MCF 10A (cell line): ENCODE measurements at regions not wholly inside any gene's neighbourhood (a gene's known extent, or its start where the extent isn't known, plus 50 kb on each side); places are given as distances from the start of the nearest gene placed in this dataset.
A peak's percentile ranks its signal among the peaks of the same experiment; 100 is the strongest.

ENCODE experiments used
- BruUV-seq: library from RNA; stranded (reverse); fragments of 400-500 nt; replicated peaks from 2 replicates; lab custom pipeline; 2021; lab: Mats Ljungman, UMichigan
- CTCF ChIA-PET: fragments of 300-600 bp; sonication (Branson Sonifier 250); formaldehyde crosslinking; extraction: SDS; loops from one replicate; lab custom pipeline; 2021; ENCODE audit warnings: antibody characterized with exemption, inconsistent platforms; lab: Yijun Ruan, JAX
- POLR2A ChIA-PET: fragments of 300-600, 350-650 bp; sonication (Branson Sonifier 250); formaldehyde crosslinking; extraction: SDS; loops from one replicate; lab custom pipeline; 2020; ENCODE audit warnings: antibody characterized with exemption, inconsistent platforms; lab: Yijun Ruan, JAX
- DNase-seq: peaks from one replicate; pipeline ENCODE4 v3.0.0-alpha.2; 2018; ENCODE audit not compliant: unreplicated experiment
- H3K27ac Mint-ChIP-seq: one replicate; pipeline ENCODE4 v1.8.0; 2022; ENCODE audit warnings: mild to moderate bottlenecking, low read depth, mixed read lengths; ENCODE audit not compliant: unreplicated experiment
- H3K27me3 Mint-ChIP-seq: one replicate; pipeline ENCODE4 v1.8.0; 2022; ENCODE audit warnings: mixed read lengths; ENCODE audit not compliant: insufficient read depth, unreplicated experiment
- H3K36me3 Mint-ChIP-seq: one replicate; pipeline ENCODE4 v1.8.0; 2022; ENCODE audit warnings: mild to moderate bottlenecking, moderate library complexity, mixed read lengths; ENCODE audit not compliant: insufficient read depth, unreplicated experiment
- H3K4me1 Mint-ChIP-seq: one replicate; pipeline ENCODE4 v1.8.0; 2022; ENCODE audit warnings: mixed read lengths; ENCODE audit not compliant: insufficient read depth, unreplicated experiment
- H3K4me3 Mint-ChIP-seq: one replicate; pipeline ENCODE4 v1.8.0; 2022; ENCODE audit warnings: mild to moderate bottlenecking, moderate library complexity, mixed read lengths; ENCODE audit not compliant: unreplicated experiment
- H3K9me3 Mint-ChIP-seq: one replicate; pipeline ENCODE4 v1.8.0; 2022; ENCODE audit warnings: mixed read lengths; ENCODE audit not compliant: unreplicated experiment
- intact Hi-C: fragments of 100-400 bp; cut with micrococcal nuclease; formaldehyde crosslinking; loops from 2 replicates; pipeline ENCODE4 v1.14.1; 2022
- TF ChIP-seq, protein P1 (sequence below): fragments of 200-600 bp; IDR thresholded peaks from one replicate; pipeline ENCODE4 v1.8.0; 2022; ENCODE audit warnings: antibody characterized with exemption, mild to moderate bottlenecking; ENCODE audit not compliant: unreplicated experiment

DNA sequence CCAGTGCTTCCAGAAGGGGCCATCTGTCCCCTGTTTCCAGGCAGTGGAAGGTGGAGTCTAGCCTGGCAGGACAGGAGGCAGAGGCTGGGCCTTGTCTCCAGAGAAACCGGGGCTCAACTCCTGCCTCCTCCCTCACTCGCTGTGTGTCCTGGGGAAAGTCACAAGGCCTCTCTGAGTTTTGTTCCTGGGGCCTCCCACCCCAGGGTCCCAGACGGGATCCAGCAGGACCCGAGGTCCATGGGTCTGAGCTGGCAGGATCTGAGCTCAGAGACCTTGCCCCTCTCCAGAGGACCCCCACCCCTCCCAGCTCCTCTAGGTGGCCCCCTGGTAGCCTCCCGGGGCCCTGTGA is 72.2 kb upstream of the TAF1B start:
- Mint-ChIP-seq H3K27ac (no peak overlapping the region), H3K4me1 (peaks cover 26% of the 10 kb centered on the region), H3K36me3 (no peaks in the 10 kb centered on the region), H3K9me3 (no peaks in the 10 kb centered on the region), H3K27me3 (no peaks in the 10 kb centered on the region), H3K4me3 (peak overlapping the region; percentile 39)
- ChIA-PET CTCF (interaction anchor here (0.6 to 5.4 kb wide), 35 partner anchors 10 to 639 kb away, joined by 3 to 99 read pairs (median 4); partner anchors contain the start of genes ADAM17 and TAF1B), POLR2A (interaction anchor here (0.7 to 3.8 kb wide), 10 partner anchors 10 to 277 kb away, joined by 3 to 25 read pairs (median 5); no protein-coding TSS in a partner anchor)
- DNase-seq: no peak
- intact Hi-C loops: loop anchor here (5.0 kb wide), 1 partner anchor 214 kb away; the partner anchor contains the start of gene ADAM17
- BruUV-seq: no TSS peak
- TF ChIP-seq, protein P1, sequence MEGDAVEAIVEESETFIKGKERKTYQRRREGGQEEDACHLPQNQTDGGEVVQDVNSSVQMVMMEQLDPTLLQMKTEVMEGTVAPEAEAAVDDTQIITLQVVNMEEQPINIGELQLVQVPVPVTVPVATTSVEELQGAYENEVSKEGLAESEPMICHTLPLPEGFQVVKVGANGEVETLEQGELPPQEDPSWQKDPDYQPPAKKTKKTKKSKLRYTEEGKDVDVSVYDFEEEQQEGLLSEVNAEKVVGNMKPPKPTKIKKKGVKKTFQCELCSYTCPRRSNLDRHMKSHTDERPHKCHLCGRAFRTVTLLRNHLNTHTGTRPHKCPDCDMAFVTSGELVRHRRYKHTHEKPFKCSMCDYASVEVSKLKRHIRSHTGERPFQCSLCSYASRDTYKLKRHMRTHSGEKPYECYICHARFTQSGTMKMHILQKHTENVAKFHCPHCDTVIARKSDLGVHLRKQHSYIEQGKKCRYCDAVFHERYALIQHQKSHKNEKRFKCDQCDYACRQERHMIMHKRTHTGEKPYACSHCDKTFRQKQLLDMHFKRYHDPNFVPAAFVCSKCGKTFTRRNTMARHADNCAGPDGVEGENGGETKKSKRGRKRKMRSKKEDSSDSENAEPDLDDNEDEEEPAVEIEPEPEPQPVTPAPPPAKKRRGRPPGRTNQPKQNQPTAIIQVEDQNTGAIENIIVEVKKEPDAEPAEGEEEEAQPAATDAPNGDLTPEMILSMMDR: no peak

DNA sequence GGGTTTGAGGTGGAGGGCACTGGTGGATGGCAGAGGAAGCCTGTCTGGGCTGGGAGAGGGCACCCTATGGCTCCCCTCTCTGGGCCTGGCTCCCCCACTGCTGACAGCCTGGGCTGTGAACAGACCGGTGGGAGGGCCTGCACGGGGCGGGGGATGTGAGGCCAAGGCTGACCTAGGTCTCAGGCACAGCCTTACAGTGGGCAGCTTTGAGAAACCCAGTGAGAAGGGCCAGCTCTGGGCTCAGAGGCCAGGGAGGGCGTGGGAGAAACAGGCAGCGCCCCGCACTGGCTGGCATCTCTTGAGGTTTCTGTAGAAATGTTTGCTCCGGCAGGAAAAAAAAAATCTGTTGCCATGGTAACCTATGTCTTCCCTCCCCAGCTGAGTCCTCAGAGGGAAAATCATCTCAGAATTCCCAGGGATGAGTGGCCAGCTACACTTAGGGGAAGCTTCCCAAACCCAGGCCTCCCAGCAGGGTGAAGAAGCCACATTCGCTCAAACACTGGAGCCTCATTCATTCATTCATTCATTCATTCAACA is 71.7 kb upstream of the TAF1B start:
- intact Hi-C loops: loop anchor here (5.0 kb wide), 1 partner anchor 214 kb away; the partner anchor contains the start of gene ADAM17
- Mint-ChIP-seq H3K4me3 (no peak overlapping the region), H3K9me3 (no peaks in the 10 kb centered on the region), H3K27me3 (no peaks in the 10 kb centered on the region), H3K4me1 (peaks cover 21% of the 10 kb centered on the region), H3K36me3 (no peaks in the 10 kb centered on the region), H3K27ac (no peak overlapping the region)
- TF ChIP-seq, protein P1: no peak
- POLR2A ChIA-PET: interaction anchor here (0.7 to 3.8 kb wide), 3 partner anchors 18 to 142 kb away, joined by 3 to 25 read pairs (median 4); no protein-coding TSS in a partner anchor
- CTCF ChIA-PET: interaction anchor here (0.6 to 5.4 kb wide), 9 partner anchors 10 to 413 kb away, joined by 3 to 99 read pairs (median 4); partner anchors contain the start of gene TAF1B
- BruUV-seq: no TSS peak
- DNase-seq: peak; percentile 35

DNA sequence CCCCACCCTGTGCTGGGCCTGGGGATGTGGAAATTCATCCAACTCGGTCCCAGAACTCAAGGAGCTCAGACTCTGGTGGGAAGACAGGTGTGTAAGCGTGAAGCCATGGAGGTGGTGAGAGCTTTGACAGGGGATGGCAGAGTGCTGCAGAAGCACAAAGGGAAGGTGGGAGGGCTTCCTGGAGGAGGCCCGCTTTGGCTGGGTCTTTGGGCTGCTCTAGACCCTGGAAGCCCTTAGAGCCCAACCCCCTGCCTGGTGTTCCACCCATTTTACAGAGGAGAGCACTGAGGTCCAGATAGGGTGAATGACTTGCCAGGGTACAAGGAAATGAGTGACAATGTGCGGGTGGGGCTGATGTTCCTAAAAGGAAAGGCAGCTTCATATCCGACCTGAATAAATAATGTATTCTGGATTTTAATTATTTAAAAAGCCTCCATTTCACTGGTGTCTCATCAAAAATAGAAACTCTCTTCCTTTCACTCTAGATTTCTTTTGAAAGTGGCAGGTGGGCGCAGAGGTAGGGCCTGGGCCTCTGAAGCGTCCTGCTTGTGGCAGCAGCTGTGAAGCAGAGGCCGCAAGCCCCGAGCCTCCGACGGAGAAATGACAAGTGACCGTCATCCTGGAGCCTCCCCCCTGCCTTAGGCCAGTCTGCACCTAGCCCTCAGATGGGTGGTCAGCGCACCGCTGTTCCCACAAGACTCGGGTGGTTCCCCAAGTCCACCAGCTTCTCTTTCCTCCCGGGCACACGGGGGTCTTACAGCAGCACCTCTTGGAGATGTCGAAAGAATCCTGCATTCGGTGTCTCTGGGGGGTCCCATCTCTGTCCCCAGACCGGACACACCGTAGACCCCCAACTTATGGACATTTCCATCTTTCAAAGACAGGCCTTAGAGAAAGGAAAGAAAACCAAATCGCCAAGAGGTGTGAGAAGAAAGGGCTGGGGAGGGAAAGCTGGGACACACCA is 71.0 kb upstream of the TAF1B start:
- no TSS peak for BruUV-seq
- CTCF ChIA-PET: interaction anchor here (0.6 to 5.4 kb wide), 11 partner anchors 9 to 676 kb away, joined by 3 to 99 read pairs (median 4); partner anchors contain the start of genes ODC1 and TAF1B
- DNase-seq: no peak
- Mint-ChIP-seq H3K27ac (no peak overlapping the region), H3K9me3 (no peaks in the 10 kb centered on the region), H3K27me3 (no peaks in the 10 kb centered on the region), H3K4me1 (peaks cover 19% of the 10 kb centered on the region), H3K4me3 (no peak overlapping the region), H3K36me3 (no peaks in the 10 kb centered on the region)
- POLR2A ChIA-PET: interaction anchor here (0.7 to 1.1 kb wide), 2 partner anchors 48 to 143 kb away, joined by 3 to 4 read pairs; no protein-coding TSS in a partner anchor
- intact Hi-C loops: loop anchor here (5.0 kb wide), 1 partner anchor 215 kb away; the partner anchor contains the start of gene ADAM17
- TF ChIP-seq, protein P1: no peak
